CD4-positive, alpha-beta T cell treated with Interleukin-1 beta for 1 hour (primary cell): ENCODE measurements at regions not wholly inside any gene's neighbourhood (a gene's known extent, or its start where the extent isn't known, plus 50 kb on each side); places are given as distances from the start of the nearest gene placed in this dataset.

Source experiments
- DNase-seq, 2 donors: peaks; one replicate each; pipeline ENCODE4 v3.0.0-alpha.2; 2020 to 2022

DNA sequence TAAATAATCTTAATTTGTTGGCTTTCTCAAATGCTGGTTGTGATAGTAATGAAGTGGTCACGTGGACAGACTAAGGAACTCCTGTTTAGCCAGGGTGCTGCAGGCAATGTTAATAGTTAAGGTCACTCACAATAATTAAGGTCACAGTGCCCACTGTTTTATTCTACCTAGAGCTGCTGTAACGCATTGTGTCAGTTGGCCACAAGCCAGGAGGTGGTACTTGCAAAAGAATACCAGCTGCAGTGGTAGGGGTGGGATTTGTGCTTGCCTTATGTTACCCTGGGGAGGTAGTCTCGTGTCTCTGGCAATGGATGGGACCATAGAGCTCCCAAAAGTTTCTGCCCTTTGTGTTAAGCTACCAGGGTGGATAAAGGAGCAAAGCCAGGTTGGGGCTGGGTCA is 969.1 kb upstream of the CDH8 start:
- DNase-seq, result no peak

DNA sequence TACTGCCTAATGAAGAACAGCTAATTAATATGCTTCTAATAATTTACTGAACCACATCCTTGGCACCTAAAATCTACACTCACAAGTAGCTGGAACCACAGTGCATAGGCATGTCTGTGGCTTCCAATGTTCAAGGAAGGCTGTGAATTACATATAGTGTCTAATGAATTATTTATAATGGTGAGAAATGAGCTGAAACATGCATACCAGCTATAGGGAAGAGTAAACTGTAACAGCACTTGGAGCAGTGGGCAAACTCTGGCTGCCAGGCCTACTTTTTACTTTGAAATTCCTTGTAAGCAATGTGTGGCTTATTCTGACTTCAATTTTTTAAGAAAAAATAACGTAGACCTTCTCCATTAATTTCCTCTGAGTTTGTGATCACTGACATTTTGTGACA is 953.2 kb upstream of the CDH8 start:
- no peak for DNase-seq

DNA sequence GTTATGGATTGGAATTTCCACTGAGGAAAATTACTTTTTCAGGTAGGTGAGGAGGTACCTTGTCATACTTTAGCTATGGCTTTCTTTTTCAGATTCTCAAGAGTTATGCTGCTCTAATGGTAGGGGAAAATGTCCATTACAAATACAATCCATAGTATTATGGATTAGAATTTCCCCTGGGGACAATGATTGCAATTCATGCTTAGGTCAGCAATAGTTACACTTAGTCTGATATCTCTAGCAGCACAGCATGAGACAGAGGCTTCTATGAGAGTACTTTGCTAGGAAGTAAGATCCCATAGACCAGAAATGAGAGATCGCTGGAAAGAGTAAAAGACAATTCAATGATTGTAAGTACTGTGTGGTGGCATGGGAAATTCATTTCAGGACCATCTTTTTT is 949.5 kb upstream of the CDH8 start:
- DNase-seq, result no peak

DNA sequence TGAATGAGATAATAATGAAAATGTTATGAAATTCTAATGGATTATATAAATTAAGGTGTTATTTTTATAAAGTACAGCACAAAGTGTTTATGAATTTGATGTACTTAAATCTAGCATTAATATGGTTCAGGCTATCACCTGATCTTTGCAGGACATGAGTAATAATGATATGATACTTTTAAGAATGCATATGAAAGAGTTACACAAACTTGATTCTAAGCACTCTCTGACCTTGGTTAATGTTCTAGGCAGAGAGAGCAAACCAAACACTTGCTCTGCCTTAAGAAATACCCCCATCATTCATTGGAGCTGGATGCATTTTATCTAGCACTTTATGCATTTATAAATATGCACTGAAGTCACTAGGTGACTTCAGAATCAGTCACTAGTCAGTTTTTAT is 942.2 kb upstream of the CDH8 start:
- no peak for DNase-seq

DNA sequence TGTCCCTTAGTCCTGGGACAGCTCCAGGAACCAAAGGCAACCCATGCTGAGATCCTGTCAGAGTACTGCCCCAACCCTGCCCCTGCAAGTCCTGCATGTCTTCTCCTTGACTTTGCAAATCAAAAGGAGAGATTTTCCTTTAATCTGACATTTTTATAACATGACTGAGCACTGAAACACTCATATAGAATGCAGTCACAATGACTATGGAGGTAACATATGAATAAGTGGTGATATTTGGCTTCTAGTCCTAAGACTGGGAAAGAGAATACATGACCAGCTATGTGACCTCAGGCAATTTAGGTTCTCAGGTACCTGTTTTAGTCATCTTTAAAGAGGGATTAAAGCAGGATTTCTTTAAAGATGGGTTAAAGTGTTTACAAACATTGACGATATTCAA is 941.6 kb upstream of the CDH8 start:
- no peak for DNase-seq

DNA sequence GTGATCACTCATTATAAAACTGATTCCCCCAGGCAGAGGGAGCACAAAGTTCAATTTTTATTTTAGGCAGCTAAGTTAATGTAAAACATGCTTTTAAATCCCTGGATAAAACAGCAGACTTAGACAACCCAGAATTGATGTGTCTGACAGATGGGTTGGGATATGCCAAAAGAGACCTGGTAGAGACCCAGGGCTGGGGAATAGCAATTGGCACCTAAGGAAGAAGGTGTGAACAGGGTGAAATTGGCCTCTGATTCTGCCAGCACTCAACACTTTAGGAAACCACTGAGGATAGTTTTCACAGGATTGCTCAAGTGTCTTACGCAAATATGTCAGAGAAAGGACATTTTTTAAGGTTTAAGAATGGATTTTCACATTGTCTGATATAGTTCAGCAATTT is 938.2 kb upstream of the CDH8 start:
- DNase-seq, result no peak

DNA sequence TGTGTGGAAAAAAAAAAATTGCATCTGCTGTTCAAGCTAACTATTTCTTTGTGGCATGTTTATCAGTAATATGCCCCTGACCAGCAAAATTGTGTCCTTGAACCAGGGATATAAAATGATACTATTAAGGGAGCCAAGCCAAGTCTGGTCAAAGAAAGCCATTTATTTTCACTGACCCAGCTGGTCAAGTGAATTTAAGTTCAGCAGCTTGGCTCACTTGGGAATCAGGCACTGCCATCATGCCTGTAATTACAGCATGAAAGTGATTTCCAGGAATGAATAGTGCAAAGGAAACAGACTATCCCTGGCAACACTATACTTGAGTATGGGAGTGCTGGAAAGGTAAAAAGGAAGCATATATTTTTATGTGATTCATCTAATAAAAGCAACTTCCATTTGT is 934.6 kb upstream of the CDH8 start:
- no peak for DNase-seq

DNA sequence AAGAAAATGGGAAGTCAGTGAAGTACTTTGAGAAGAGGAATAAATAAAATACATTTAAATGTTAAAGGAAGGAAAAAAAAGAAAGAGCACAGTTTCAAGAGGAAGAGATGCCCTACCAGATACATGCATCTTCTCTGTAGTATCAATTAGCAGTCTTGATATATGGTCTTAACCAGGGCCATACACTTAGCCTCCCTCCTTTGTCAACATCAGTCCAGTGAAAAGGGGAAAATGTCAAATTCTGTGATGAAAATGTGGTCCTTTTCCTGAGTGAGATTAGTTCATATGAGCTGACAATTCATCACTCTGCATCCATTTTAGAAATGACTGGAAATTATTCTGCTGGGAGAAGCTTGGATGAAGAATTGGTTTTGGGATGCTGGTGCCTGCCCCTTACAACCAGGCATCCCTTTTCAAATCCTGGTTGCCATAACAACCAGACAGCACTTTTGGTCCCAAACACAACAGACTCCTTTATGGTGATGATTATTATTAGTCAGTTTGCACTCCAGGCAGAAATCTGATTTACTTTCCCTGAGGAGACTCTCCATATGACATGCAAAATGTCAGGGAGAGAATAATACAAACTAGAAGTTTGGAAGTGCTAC is 933.6 kb upstream of the CDH8 start:
- no peak for DNase-seq

DNA sequence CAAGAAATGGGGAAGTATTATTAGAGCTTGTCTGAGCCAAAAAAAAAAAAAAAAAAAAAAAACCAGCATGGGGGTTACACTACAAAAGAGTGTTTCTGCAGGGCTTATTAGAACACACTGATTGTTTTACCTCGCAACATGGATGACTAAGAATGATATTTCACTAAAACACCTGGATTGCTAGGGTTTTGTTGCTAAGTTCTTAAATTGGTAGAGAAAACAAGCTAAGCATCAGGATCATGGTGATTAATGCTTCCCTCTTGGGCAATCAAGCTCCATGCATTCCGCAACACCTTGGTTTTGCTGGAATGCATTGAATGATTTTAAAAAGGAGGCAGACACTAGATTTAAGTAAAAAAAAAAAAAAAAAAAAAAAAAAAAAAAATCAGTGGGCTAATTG is 931.4 kb upstream of the CDH8 start:
- no peak for DNase-seq

DNA sequence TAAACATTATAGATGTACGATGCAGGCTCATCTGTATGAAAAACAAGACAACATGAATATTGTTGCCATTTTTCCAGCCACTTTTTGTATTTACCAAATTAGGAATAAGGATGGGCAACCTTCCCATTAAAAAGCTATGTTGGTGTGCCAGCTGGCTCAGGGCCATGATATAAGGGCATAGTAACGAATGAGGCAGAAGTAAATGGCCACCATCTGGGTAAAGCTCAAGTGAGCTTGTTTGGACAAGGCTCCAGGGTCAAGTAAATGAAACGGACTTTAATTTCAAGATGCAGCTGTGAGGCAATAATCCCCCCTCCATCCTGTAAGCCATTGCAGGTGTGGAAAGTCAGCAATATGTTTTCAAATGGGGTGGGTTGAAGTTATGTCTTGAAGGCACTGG is 930.9 kb upstream of the CDH8 start:
- DNase-seq, result no peak

DNA sequence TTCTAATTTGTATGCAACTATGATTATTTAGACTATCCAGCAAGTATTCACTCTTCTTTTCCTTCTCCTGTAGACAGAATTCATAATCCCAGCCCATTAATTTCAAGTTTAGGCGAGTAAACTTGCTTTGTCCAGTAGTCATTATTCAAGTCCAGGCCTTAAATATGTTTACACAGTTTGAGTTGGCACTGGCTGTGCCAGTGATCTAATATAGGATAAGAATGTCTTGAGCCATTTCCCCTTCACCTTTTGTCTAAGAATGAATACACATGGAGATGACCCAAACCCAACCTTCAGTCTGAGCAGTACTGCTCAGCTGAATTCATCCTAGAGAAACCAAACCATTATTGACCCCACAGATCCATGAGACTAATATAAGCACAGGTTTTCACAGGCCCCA is 930.4 kb upstream of the CDH8 start:
- DNase-seq, result no peak

DNA sequence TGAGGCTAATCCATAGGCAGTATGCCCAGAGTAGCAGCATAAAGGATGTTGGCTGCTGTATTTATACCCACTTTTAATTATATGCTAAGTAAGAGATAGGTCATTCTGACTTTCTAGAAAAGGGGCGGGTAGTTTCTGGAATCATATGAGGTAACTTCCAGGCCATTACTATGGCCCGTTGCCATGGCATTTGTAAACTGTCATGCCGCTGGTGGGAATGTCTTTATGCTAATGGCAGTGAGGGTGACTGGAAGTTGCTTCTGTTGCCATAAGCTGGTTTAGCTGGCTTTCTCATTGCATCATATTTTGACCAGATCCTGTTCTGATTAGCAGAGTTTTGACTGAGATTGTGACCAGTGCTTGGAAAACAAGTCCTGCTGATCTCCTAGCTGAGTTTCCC is 929.6 kb upstream of the CDH8 start:
- no peak for DNase-seq

DNA sequence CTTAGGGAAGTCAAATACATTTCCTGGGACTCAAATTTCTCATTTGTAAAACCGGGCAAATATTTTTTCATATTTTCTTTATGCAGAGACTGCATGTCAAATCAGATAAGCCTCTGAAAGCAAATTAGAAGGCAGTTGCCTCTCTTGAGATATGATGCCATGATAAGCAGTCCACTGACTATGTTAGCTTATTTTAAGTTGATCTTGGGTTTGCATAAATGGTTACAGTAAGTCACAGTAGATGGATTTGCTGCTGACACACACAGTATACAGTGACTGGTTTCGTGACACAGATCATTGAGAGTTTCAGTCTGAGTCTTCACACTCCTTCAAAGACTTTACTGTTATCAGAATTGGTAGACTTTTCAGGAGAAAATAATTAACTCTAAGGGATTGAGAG is 927.6 kb upstream of the CDH8 start:
- DNase-seq, result no peak

DNA sequence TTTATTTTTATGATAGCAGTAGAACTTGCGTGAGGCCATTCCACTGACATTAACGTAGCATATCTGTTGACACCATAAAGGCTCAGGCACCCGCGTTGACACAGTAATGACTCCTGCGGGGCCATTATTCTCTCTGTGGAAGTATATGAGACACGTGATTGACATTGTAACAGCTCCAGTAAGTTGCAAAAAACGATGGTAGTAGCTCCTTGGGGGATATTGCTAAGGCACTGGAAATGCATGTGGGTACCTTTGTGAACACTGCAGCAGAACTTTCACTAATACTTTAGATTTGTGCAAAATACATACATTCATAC is 918.8 kb upstream of the CDH8 start:
- DNase-seq, result no peak

DNA sequence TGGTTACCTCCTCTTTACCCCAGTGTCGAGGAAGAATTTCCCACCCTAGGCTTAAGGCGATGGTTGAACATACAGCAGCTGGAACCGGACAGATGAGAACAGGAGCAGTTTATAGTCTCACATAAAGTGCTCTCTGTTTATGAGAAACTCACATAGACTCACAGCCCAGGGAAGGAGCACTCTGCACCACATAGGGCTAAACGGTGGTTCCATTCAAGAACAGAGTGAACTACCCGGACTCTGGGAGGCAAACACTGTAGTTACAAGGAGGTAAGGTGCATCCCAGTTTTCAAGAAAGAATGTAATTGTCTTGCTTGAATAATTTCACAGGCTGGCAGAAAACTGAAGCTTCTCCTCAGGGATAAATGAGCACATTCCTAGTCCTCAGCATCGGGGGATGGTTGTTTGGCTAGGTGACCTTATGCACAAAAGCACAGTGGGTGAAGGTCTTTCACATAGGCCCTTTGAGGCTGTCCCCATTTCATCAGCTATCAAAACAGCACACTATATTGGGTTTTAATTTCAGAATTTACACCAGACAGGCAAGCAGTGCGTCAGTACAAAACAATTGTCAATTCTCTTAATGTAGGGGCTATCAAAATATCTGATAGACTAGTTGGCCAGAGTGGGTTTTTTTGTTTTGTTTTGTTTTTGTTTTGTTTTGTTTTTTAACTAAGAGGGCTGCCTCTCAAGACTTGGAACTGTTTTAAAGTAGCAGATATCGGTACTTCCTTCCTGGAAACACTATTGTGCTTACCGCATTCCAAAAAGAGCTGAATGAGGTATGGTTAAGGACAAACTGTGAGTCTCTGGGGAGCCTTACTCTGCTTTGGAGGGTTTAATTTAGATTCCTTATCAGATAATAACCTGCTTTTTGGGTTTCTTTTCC is 918.1 kb upstream of the CDH8 start:
- DNase-seq, result no peak

DNA sequence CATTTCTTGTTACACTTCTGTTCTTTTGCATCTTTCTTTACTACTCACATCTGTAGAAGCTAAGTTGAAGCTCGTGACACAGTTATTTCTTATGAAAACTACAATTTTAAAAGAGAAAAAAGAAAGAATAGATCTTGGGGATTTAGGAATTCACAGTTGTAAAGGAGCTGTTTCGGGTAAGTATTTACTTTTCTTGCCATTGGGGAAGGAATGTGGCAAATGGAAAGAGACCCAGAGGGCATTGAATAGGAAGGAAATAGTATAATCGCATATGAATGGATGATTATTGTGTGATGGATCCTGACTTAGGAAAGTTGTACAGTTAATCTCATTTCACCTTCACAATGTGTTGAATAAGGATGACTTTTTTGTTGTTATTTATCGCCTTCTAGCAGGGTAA is 914.1 kb upstream of the CDH8 start:
- no peak for DNase-seq

DNA sequence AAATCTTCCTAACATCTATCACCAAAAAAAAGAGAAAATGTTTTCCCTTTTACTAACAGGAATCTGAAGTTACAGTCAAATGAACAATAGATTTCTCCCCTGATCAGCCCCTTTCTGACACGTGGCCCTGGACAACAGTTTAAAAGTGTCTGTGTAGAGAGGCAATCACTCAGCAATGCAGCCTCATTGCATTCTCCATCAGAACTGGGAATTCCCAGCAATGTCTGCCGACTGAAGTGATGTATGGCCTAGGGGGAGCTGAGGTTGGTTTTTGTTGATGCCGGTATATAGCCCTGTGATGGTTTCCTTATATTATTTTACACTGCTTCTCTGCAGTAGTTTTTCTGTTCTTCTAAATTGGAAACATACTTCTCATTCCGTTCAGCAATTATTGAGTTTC is 904.3 kb upstream of the CDH8 start:
- no peak for DNase-seq

DNA sequence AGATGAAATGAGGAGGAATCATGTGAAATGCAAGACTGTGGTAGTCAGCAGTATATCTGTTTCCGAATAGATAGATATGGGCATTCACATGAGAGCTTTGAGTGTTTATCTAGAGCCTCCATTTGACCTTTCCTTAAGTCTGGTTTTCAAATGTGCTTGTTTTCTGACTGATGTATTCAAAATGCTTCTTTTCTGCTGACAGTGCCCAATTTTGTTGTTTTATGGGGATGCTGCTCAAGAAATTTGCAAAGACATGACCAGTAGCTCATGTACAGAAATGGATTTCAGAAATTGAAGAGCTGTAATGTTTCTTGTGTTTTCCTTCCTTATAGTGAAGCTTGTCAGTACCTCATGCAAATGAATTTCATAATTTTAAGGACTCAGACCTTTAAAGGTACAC is 903.4 kb upstream of the CDH8 start:
- no peak for DNase-seq

DNA sequence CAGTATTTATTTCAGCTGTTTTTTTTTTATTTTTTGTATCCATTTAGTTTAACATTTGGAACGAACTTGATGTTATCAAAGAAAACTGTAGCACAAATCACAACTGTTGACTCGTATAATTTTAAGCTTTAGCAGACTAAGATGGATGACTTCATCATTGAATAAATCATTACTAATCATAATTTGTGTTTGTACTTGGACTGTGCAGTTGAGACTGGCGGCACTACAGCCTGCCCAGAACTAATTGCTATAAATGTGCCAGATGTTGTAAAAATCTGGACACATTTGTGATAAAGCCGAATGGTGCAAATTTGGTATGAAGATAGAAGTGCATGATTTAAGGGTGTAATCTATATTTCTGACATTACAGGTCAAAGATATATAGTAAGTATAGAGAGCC is 897.7 kb upstream of the CDH8 start:
- DNase-seq, result no peak

DNA sequence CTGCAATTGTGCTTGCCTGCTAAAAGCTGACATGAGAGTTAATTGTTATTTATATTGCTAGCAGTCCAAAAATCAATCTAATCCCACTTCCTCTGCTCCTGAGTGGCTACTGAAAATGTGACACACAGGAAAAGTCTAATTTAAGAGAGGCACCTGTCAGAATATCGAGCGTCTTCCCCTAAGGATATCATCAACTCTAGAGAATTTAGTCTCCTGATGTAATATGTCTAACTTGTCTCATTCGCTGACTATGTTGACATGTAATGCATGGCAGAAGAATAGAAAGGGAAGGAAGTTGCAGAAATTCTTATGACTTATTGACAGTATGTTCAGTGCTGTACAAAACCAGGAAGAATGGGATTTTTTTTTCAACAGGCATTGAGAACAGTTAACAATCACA is 893.4 kb upstream of the CDH8 start:
- DNase-seq, result no peak

DNA sequence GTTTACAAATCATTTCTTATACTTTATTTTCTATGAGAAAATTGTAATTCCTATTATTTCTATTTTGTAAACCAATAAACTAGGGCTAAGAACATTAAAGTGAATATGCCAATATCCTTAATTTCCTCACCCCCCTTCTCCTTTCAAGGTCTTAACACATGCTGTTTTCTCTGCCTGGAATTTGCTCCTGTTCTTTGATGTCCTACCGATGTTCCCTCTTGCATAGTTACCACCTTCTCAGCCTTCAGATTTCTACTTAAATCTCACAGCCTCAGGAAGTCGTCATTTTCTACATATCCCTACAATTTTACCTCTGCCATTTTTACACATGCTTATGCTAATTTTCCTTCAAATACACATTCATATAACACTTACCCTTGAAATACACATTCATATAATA is 890.9 kb upstream of the CDH8 start:
- no peak for DNase-seq

DNA sequence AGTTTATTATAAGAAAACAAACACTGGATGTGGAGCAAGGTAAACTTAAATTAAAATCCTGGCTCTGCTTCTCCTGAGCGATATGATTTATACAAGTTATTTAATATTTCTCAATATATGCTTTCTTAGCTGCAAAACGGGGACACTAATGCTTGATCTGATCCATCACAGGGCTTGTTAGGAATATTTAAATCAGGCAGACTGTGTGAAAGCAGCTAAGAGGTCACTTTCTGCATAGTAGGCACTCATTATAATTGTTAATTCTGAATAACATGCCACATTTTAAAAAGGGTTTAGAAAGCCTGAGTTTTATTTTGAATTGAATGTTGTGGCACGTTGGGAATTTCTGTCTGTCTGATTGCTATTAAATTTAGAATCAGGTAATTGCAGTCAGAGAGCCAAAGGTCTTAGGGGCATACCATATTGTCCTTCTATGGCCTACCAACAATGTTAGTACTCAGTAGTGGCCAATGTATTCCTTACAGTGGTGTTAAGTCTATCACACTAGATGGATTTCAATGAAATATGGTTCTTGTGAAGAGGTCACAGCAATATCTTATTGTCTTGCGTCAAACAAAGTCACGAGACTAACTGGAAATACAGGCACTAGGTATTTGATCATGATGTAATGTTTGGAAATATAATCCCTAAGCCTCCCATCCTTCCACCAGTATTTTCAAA is 890.0 kb upstream of the CDH8 start:
- no peak for DNase-seq

DNA sequence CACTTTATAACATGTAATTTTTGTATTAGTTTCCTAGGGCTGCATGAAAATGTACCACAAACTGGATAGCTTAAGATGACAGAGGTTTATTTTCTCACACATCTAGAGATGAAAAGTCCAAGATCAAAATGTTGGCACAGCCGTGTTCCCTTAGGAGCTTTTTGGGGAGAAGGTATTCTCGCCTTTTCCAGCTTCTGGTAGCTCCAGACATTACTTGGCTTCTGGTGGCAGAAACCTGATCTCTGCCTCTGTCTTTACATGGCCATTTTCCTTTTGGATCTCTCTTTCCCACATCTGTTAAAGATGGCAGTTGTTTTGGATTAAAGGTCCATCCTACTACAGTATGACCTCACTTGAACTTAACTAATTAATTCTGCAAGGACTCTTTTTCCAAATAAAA is 885.7 kb upstream of the CDH8 start:
- DNase-seq, result no peak

DNA sequence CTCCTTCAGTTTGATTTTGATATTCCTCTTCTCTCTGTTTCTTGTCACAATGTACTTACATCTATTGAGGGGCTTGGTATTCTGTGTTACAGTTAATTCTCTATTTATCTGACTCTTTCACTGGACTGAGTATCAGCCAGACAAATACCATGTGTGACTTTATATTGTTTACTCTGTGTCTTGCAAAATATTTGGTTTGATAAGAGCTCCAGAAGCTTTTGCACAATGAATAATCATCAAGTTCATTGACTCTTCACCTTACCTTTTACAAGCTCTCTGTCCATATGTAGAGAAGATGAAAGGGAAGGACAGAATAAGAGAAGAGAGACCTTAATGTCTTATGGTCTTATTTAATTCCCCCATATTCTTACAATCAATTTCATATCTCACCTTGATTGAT is 877.7 kb upstream of the CDH8 start:
- DNase-seq, result no peak

DNA sequence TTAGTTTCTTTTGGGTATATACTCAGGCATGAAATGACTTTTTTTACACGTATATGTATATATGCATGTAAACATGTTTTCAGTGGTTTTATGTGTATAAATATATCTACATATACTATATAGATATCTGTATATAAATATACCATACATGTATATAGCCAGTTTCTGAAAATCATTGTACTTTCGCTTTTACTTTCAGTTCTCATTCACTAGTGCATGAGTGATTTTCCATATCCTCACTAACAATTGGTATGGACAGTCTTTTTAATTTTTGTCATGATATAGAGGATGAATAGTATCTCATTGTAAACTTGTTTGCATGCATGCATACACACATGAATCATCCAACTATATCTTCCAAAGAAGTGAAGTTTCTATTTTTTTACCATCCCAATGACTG is 877.1 kb upstream of the CDH8 start:
- DNase-seq, result no peak
